Esophagus squamous epithelium (tissue), 5 donors: ENCODE measurements at regions not wholly inside any gene's neighbourhood (a gene's known extent, or its start where the extent isn't known, plus 50 kb on each side); places are given as distances from the start of the nearest gene placed in this dataset.
A peak's percentile ranks its signal among the peaks of the same experiment; 100 is the strongest.
"Not testable (repeated sequence)": the region's sequence is repeated elsewhere in the genome, so short reads cannot be mapped to it uniquely, and the experiment has no call there.

Experiments
- DNase-seq: peaks from one replicate; lab custom pipeline; 2025; lab: John Stamatoyannopoulos, UW
- H3K27ac ChIP-seq, 4 donors: fragments of 200-600 bp; sonication (generic); one replicate each; pipeline ENCODE4 v1.5.1; 2016 to 2019; ENCODE audit warnings: mild to moderate bottlenecking in 1 of 4
- H3K27me3 ChIP-seq, 4 donors: fragments of 200-600 bp; sonication (generic); 1 replicate in 3 of 4; 2 replicates in 1 of 4; pipeline versions ENCODE4 v1.5.1 to v1.6.0; 2017 to 2021; ENCODE audit warnings: antibody characterized with exemption in 1 of 4
- H3K36me3 ChIP-seq, 3 donors: fragments of 200-600 bp; sonication (generic); one replicate each; pipeline ENCODE4 v1.5.1; 2016 to 2019
- H3K4me1 ChIP-seq, 3 donors: fragments of 200-600 bp; sonication (generic); one replicate each; pipeline ENCODE4 v1.5.1; 2017 to 2019
- H3K4me3 ChIP-seq, 4 donors: fragments of 200-600 bp; sonication (generic); 1 replicate in 3 of 4; 2 replicates in 1 of 4; pipeline ENCODE4 v1.5.1; 2016 to 2019; ENCODE audit warnings: mild to moderate bottlenecking in 2 of 4, moderate library complexity in 1 of 4
- H3K9me3 ChIP-seq, 3 donors: fragments of 200-600 bp; sonication (generic); one replicate each; pipeline ENCODE4 v1.5.1; 2016 to 2019
- POLR2A ChIP-seq, 4 donors: fragments of 450-650 bp; IDR thresholded peaks; one replicate each; pipeline ENCODE4 v1.6.1; 2017; ENCODE audit warnings: antibody characterized with exemption in 4 of 4, mild to moderate bottlenecking in 4 of 4, moderate library complexity in 3 of 4
- WGBS, 2 donors: methylation state at CpG; one replicate each; pipeline ENCODE4 v1.1.5; 2018; 5-methylcytosine and 5-hydroxymethylcytosine counted together
- intact Hi-C: fragments of 100-400 bp; cut with DNase I; formaldehyde crosslinking; loops from one replicate; pipeline ENCODE4 v1.15.0; 2022
- TF ChIP-seq, protein P1 (sequence below), 6 experiments: fragments of 450-650 bp in 4 of 6; fragments of 200-600 bp in 2 of 6; sonication (generic) in 2 of 6; IDR thresholded peaks; one replicate each; pipeline ENCODE4 v1.5.1; 2016 to 2019; ENCODE audit warnings: antibody characterized with exemption in 6 of 6, mild to moderate bottlenecking in 4 of 6, moderate library complexity in 4 of 6
- donor health status: DM: yes; HTN: yes; CAD: no.

DNA sequence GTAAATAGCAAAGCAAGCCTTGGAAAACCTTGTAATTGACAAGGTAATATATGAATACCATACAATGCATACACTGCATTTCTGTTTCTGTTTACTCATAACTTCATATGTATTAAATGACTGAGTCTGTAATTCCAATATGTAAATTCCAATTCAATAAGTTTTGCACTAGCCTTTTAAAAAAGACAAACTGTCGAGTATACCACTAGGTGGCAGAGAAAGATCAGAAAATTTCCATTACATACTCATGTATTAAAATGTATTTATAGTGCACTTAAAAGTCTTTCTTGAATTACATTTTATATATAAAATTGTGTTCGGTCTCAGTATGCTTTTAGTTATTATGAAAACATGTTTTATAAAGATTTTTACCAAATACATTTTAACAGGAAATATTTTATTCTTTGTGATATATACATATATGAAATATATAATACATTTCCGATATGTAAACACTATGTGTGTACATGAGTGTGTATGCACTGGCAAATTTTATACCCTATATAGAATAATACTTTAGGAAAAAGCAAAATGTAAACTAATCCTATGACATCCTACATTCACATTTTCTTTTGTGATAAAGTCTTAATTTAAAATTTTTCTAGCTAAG is 216.8 kb downstream of the VGLL3 start:
- intact Hi-C loops: loop anchor here (10.0 kb wide), 1 partner anchor 311 kb away; no protein-coding TSS in a partner anchor
- 28 to 31% methylated on average over 3 of the region's 3 CpGs for WGBS, 2 donors
- Histone ChIP-seq H3K27ac (no peak overlapping the region), H3K9me3 (no peaks in the 10 kb centered on the region), H3K4me1 (no peaks in the 10 kb centered on the region), H3K36me3 (no peaks in the 10 kb centered on the region), H3K4me3 (no peak overlapping the region), H3K27me3 (no peaks in the 10 kb centered on the region)
- DNase-seq: no peak
- no peak for TF ChIP-seq POLR2A (IDR thresholded peaks at IDR 0.05)
- TF ChIP-seq, protein P1, sequence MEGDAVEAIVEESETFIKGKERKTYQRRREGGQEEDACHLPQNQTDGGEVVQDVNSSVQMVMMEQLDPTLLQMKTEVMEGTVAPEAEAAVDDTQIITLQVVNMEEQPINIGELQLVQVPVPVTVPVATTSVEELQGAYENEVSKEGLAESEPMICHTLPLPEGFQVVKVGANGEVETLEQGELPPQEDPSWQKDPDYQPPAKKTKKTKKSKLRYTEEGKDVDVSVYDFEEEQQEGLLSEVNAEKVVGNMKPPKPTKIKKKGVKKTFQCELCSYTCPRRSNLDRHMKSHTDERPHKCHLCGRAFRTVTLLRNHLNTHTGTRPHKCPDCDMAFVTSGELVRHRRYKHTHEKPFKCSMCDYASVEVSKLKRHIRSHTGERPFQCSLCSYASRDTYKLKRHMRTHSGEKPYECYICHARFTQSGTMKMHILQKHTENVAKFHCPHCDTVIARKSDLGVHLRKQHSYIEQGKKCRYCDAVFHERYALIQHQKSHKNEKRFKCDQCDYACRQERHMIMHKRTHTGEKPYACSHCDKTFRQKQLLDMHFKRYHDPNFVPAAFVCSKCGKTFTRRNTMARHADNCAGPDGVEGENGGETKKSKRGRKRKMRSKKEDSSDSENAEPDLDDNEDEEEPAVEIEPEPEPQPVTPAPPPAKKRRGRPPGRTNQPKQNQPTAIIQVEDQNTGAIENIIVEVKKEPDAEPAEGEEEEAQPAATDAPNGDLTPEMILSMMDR (IDR thresholded peaks at IDR 0.05): peak in 5 of 6 experiments; percentile 22 to 52 (median 40)

DNA sequence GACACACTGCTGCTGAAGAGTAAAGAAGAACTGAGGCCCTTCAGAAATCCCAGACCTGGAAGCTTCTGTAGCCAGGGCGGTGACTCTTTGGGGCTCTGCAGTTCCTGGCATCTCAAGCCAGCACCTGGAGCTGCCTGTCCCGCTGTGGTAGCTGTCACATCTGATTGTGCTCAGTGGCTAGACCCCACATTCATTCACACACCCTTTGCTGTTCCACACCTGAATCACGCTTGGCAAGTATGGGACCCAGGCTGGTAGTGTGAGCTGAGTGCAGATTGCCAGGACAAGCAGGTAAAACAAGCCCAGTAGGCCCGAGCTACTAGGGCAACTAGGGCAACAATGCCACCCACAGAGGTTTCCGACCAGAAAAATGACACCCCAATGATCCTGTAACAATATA is 218.2 kb downstream of the VGLL3 start:
- no peak overlapping the region for H3K4me3 ChIP-seq
- H3K36me3 ChIP-seq: no peaks in the 10 kb centered on the region
- DNase-seq: no peak
- no peak for TF ChIP-seq POLR2A (IDR thresholded peaks at IDR 0.05)
- TF ChIP-seq, protein P1 (IDR thresholded peaks at IDR 0.05): no peak
- no peak overlapping the region for H3K27ac ChIP-seq
- no peaks in the 10 kb centered on the region for H3K27me3 ChIP-seq
- 44 to 73% methylated on average over 2 to 5 of the region's 5 CpGs for WGBS, 2 donors
- no peaks in the 10 kb centered on the region for H3K9me3 ChIP-seq
- intact Hi-C loops: loop anchor here (10.0 kb wide), 1 partner anchor 312 kb away; no protein-coding TSS in a partner anchor
- no peaks in the 10 kb centered on the region for H3K4me1 ChIP-seq

DNA sequence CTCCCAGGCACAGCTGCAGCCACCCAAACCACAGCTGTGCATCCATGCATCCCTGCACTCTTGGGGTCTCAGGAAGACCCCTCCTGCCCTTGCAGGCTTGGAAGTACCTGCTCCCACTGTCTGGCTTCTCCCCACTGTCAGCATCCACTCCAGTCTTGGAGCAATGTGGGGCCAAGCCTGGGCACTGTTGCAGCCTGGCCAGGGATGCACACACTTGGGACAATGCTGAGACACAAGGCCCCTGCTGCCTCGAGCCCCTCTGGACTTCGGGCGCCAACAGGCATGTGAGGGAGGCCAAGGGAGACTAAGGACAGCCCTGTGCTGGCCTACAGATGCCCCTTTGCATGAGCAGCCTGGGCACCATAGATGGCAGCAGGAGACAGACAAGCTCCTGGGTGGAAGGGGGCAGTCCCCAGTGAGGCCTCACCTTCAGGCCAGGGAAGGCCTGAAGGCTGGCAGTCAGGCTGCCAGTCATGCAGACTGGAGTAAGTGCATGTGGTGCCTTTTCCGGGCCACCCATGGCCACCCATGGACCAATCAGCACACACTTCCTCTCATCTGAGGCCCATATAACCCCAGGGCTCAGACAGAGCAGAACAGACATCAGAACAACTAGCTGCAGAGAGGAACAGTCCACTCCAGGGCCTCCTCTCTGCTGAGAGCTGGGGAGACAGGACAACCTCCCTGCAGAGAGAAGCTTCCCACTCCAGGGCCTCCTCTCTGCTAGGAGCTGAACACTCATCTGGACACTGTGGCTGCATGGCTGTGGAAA is 219.0 kb downstream of the VGLL3 start:
- no peaks in the 10 kb centered on the region for H3K27me3 ChIP-seq
- no peak overlapping the region for H3K27ac ChIP-seq
- no peaks in the 10 kb centered on the region for H3K4me1 ChIP-seq
- DNase-seq: no peak
- H3K36me3 ChIP-seq: no peaks in the 10 kb centered on the region
- TF ChIP-seq, protein P1 (IDR thresholded peaks at IDR 0.05): no peak
- TF ChIP-seq POLR2A (IDR thresholded peaks at IDR 0.05): no peak
- no peaks in the 10 kb centered on the region for H3K9me3 ChIP-seq
- WGBS, 2 donors: no CpG with 5 or more reads among the region's 4 CpGs
- intact Hi-C loops: loop anchor here (10.0 kb wide), 1 partner anchor 313 kb away; no protein-coding TSS in a partner anchor
- no peak overlapping the region for H3K4me3 ChIP-seq

DNA sequence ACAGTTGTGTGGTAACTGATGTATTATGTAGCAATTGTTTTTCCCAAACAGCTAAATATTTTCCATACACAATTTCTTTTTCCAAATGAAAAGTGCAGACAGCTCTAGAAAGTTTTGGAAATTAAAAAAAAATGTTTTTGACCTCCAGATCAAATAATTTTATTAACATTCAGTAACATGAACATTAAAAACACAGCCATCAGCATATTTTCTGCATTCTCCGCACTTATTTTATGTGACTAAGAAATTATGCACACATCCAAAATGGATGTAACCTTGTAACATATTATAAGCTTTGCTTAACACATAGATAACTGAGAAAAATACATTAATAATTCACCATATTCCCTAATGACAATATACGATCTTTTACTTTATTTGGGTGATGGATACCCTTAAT is 224.6 kb downstream of the VGLL3 start:
- no peak overlapping the region for H3K4me3 ChIP-seq
- no peaks in the 10 kb centered on the region for H3K9me3 ChIP-seq
- no peaks in the 10 kb centered on the region for H3K36me3 ChIP-seq
- no peaks in the 10 kb centered on the region for H3K4me1 ChIP-seq
- intact Hi-C loops: no loop called here
- no peaks in the 10 kb centered on the region for H3K27me3 ChIP-seq
- TF ChIP-seq, protein P1 (IDR thresholded peaks at IDR 0.05): no peak
- TF ChIP-seq POLR2A (IDR thresholded peaks at IDR 0.05): no peak
- DNase-seq: no peak
- no peak overlapping the region for H3K27ac ChIP-seq
- WGBS, 2 donors: 75 to 76% methylated on average over 2 of the region's 2 CpGs

DNA sequence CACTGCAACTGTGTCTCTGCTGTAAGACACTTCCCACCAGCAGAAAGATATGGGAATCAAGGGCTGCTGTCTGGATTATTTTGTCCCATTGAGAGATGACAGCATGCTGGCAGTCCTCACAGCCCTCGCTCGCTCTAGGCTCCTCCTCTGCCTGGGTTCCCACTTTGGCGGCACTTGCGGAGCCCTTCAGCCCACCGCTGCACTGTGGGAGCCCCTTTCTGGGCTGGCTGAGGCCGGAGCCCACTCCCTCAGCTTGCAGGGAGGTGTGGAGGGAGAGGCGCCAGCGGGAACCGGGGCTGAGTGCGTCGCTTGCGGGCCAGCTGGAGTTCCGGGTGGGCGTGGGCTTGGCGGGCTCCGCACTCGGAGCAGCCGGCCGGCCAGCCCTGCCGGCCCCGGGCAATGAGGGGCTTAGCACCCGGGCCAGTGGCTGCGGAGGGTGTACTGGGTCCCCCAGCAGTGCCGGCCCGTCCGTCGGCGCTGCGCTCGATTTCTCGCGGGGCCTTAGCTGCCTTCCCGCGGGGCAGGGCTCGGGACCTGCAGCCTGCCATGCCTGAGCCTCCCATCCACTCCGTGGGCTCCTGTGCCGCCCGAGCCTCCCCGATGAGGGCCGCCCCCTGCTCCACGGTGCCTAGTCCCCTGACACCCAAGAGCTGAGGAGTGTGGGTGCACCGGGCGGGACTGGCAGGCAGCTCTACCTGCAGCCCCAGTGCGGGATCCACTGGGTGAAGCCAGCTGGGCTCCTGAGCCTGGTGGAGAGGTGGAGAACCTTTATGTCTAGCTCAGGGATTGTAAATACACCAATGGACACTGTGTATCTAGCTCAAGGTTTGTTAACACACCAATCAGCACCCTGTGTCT is 233.4 kb downstream of the VGLL3 start:
- H3K9me3 ChIP-seq, H3K36me3 ChIP-seq, H3K27me3 ChIP-seq, H3K4me3 ChIP-seq, intact Hi-C loops, H3K4me1 ChIP-seq, H3K27ac ChIP-seq, DNase-seq: not testable (repeated sequence)
- WGBS, 2 donors: 93% methylated on average over 3 of the region's 44 CpGs; no CpG with 5 or more reads in 1 of the 2 donors
